ENCODE measurements at regions not wholly inside any gene's neighbourhood (a gene's known extent, or its start where the extent isn't known, plus 50 kb on each side); places are given as distances from the start of the nearest gene placed in this dataset.

DNA sequence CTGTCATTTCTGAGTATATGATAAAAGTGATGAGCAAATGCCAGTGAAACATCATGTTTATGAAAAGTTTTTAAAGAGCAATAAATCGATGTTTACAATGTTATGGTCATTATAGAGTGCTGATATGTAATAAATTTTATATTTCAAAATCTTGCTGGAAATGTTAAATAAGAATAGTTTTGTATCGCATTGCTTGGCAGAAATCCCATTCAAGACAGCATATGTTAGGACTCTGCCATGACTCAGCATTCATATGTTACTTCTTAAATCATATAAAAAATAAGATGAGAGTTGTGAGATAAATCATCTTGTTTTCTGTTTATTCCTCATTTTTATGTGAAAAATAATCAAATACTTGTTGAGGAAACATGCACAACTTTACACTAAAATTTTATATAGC is 949.9 kb upstream of the NRXN1 start:
- TF ChIP-seq POLR2AphosphoS5 (IDR thresholded peaks at IDR 0.05; ENCODE audit: low read depth, low read length) (no peak), FOXP2 (optimal IDR thresholded peaks at IDR 0.05; ENCODE audit: borderline replicate concordance, extremely low read depth, extremely low read length, insufficient read depth) (no peak), TAF1 (IDR thresholded peaks at IDR 0.05; ENCODE audit: borderline replicate concordance, insufficient read depth, low read length) (no peak), SIN3A (IDR thresholded peaks at IDR 0.05; ENCODE audit: borderline replicate concordance, insufficient read depth, low read length) (no peak)
- TF ChIP-seq, protein P1, sequence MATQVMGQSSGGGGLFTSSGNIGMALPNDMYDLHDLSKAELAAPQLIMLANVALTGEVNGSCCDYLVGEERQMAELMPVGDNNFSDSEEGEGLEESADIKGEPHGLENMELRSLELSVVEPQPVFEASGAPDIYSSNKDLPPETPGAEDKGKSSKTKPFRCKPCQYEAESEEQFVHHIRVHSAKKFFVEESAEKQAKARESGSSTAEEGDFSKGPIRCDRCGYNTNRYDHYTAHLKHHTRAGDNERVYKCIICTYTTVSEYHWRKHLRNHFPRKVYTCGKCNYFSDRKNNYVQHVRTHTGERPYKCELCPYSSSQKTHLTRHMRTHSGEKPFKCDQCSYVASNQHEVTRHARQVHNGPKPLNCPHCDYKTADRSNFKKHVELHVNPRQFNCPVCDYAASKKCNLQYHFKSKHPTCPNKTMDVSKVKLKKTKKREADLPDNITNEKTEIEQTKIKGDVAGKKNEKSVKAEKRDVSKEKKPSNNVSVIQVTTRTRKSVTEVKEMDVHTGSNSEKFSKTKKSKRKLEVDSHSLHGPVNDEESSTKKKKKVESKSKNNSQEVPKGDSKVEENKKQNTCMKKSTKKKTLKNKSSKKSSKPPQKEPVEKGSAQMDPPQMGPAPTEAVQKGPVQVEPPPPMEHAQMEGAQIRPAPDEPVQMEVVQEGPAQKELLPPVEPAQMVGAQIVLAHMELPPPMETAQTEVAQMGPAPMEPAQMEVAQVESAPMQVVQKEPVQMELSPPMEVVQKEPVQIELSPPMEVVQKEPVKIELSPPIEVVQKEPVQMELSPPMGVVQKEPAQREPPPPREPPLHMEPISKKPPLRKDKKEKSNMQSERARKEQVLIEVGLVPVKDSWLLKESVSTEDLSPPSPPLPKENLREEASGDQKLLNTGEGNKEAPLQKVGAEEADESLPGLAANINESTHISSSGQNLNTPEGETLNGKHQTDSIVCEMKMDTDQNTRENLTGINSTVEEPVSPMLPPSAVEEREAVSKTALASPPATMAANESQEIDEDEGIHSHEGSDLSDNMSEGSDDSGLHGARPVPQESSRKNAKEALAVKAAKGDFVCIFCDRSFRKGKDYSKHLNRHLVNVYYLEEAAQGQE (IDR thresholded peaks at IDR 0.05; ENCODE audit: insufficient read depth in 1 of 2, low read depth in 2 of 2, low read length in 2 of 2) = no peak

DNA sequence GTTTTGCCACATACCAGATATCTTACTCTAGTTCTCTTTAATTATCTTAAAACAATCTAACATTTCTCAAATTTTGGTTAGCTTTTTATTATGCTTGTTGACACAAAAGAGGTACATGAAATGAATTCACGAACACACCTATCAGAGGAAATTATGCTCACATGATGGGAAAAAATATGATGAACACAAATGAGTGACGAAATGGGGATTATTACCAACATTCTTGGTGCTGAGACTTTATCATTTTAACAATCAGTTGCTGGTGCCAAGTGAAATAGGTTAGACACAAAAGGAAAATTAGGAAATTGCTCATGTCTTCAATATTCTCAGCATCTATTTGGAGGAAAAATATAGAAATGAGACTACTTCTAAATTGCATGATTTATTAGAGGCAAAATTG is 944.7 kb upstream of the NRXN1 start:
- TF ChIP-seq POLR2AphosphoS5 (IDR thresholded peaks at IDR 0.05; ENCODE audit: low read depth, low read length) (no peak), SIN3A (IDR thresholded peaks at IDR 0.05; ENCODE audit: borderline replicate concordance, insufficient read depth, low read length) (no peak), FOXP2 (optimal IDR thresholded peaks at IDR 0.05; ENCODE audit: borderline replicate concordance, extremely low read depth, extremely low read length, insufficient read depth) (no peak), TAF1 (IDR thresholded peaks at IDR 0.05; ENCODE audit: borderline replicate concordance, insufficient read depth, low read length) (no peak)
- TF ChIP-seq, protein P1 (IDR thresholded peaks at IDR 0.05; ENCODE audit: insufficient read depth in 1 of 2, low read depth in 2 of 2, low read length in 2 of 2) = no peak

DNA sequence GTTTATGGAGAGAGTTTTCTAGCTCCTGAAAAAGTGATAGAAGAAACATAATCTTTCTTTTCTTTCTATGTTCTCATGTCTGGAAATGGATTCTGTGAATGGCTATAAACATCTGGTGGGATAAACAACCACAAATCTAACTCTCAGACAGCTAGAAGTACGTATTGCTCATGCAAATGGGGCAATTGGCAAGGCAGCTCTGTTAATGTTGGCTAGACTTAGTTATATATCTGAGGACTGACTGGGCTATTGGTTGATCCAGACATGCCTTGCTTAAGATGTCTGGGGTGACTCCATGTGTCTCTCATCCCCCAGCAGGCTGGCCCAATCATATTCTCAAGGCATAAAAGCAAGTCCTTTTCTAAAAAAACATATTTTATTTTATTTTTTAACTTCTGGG is 939.2 kb upstream of the NRXN1 start:
- TF ChIP-seq POLR2AphosphoS5 (IDR thresholded peaks at IDR 0.05; ENCODE audit: low read depth, low read length) = no peak
- no peak for TF ChIP-seq SIN3A (IDR thresholded peaks at IDR 0.05; ENCODE audit: borderline replicate concordance, insufficient read depth, low read length)
- no peak for TF ChIP-seq FOXP2 (optimal IDR thresholded peaks at IDR 0.05; ENCODE audit: borderline replicate concordance, extremely low read depth, extremely low read length, insufficient read depth)
- TF ChIP-seq TAF1 (IDR thresholded peaks at IDR 0.05; ENCODE audit: borderline replicate concordance, insufficient read depth, low read length) = no peak
- TF ChIP-seq, protein P1 (IDR thresholded peaks at IDR 0.05; ENCODE audit: insufficient read depth in 1 of 2, low read depth in 2 of 2, low read length in 2 of 2) = no peak

DNA sequence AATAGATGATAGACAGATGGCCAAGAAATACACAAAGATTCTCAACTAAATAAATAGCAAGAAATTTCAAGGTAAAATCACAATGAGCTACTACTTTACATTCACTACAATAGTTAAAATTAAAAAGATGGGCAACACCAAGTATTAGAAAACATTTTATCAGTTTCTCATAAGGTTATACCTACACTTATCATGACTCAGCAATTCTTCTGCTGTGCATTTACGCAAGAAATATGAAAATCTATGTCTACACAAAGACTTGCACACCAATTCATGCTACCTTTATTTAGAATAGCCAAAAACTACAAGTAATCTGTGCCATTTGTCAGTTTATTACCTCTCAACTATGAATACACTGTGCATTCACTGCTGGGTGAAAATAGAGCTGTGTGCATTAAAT is 937.4 kb upstream of the NRXN1 start:
- TF ChIP-seq SIN3A (IDR thresholded peaks at IDR 0.05; ENCODE audit: borderline replicate concordance, insufficient read depth, low read length) (no peak), POLR2AphosphoS5 (IDR thresholded peaks at IDR 0.05; ENCODE audit: low read depth, low read length) (no peak), FOXP2 (optimal IDR thresholded peaks at IDR 0.05; ENCODE audit: borderline replicate concordance, extremely low read depth, extremely low read length, insufficient read depth) (no peak), TAF1 (IDR thresholded peaks at IDR 0.05; ENCODE audit: borderline replicate concordance, insufficient read depth, low read length) (no peak)
- TF ChIP-seq, protein P1 (IDR thresholded peaks at IDR 0.05; ENCODE audit: insufficient read depth in 1 of 2, low read depth in 2 of 2, low read length in 2 of 2) = no peak

DNA sequence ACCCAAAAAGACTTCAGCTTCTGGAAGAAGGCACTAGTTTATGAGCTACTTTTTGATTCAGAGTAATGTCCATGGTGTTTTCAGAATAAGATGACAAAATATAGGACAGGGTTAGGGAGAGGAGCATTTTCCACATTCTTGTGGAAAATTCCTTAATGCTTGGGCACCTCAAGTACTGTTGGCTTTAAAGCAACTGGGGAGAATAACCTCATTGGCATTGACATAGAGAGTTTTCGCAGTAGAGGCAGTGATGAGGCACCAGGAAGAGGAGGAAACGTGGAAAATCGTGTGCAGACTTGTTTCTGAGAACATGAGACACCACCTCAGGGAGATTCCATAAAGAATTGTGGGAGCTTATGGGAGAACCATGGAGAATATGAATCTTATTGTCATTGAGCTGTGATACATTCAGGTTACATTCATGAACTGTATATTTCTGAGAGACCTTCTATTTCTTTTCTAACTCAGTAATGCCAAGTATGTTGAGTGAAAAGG is 929.0 kb upstream of the NRXN1 start:
- TF ChIP-seq POLR2AphosphoS5 (IDR thresholded peaks at IDR 0.05; ENCODE audit: low read depth, low read length) (no peak), TAF1 (IDR thresholded peaks at IDR 0.05; ENCODE audit: borderline replicate concordance, insufficient read depth, low read length) (no peak), FOXP2 (optimal IDR thresholded peaks at IDR 0.05; ENCODE audit: borderline replicate concordance, extremely low read depth, extremely low read length, insufficient read depth) (no peak), SIN3A (IDR thresholded peaks at IDR 0.05; ENCODE audit: borderline replicate concordance, insufficient read depth, low read length) (no peak)
- TF ChIP-seq, protein P1 (IDR thresholded peaks at IDR 0.05; ENCODE audit: insufficient read depth in 1 of 2, low read depth in 2 of 2, low read length in 2 of 2) = no peak

Data from PFSK-1 (cell line).